Gastroesophageal sphincter (tissue), 3 donors: ENCODE measurements at regions not wholly inside any gene's neighbourhood (a gene's known extent, or its start where the extent isn't known, plus 50 kb on each side); places are given as distances from the start of the nearest gene placed in this dataset.

ENCODE experiments used
- POLR2A ChIP-seq, 2 donors: fragments of 450-650 bp; IDR thresholded peaks; one replicate each; pipeline ENCODE4 v1.6.1; 2017; ENCODE audit warnings: antibody characterized with exemption in 2 of 2, mild to moderate bottlenecking in 2 of 2, moderate library complexity in 1 of 2
- TF ChIP-seq, protein P1 (sequence below), 4 experiments: fragments of 200-600 bp in 2 of 4; fragments of 450-650 bp in 2 of 4; sonication (generic) in 1 of 4; IDR thresholded peaks; one replicate each; pipeline ENCODE4 v1.5.1; 2017 to 2019; ENCODE audit warnings: antibody characterized with exemption in 4 of 4, mild to moderate bottlenecking in 2 of 4, moderate library complexity in 2 of 4

DNA sequence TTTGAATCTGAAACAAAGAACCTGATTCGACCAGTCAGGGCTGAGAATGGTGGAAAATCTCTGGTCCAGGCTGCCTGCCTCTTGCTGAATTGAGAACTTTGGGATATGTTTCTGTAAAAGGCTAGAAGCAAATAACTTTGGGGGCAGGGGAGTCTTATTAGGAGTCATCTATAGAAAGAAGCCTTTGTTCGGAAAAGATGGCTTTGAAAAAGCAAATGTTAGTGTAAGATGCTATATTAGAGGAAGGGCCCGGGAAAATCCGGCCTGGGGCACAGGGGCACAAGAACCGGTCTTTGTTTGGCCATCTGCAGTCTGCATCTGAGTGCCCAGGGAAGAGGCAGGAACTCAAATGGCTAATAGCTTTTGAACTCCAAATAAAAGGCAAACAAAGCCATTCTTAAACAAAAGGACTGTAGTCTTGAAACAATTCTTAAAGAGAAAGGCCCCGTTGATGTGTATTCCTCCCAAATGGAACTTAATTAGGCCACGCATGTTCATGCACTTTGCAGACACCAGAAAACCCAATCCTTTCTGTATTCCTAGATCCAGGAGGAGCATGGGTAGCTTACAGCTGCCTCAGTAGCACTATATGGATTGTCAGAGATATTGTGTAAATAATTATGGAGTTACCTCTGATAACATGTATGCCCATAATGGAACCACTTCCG, 180.0 kb upstream of the ARL4C start:
- TF ChIP-seq, protein P1, sequence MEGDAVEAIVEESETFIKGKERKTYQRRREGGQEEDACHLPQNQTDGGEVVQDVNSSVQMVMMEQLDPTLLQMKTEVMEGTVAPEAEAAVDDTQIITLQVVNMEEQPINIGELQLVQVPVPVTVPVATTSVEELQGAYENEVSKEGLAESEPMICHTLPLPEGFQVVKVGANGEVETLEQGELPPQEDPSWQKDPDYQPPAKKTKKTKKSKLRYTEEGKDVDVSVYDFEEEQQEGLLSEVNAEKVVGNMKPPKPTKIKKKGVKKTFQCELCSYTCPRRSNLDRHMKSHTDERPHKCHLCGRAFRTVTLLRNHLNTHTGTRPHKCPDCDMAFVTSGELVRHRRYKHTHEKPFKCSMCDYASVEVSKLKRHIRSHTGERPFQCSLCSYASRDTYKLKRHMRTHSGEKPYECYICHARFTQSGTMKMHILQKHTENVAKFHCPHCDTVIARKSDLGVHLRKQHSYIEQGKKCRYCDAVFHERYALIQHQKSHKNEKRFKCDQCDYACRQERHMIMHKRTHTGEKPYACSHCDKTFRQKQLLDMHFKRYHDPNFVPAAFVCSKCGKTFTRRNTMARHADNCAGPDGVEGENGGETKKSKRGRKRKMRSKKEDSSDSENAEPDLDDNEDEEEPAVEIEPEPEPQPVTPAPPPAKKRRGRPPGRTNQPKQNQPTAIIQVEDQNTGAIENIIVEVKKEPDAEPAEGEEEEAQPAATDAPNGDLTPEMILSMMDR (IDR thresholded peaks at IDR 0.05) = no peak
- TF ChIP-seq POLR2A (IDR thresholded peaks at IDR 0.05) = no peak
